Neural cell (in vitro differentiated cells): ENCODE measurements at regions not wholly inside any gene's neighbourhood (a gene's known extent, or its start where the extent isn't known, plus 50 kb on each side); places are given as distances from the start of the nearest gene placed in this dataset.

ENCODE experiments used
- H2AFZ ChIP-seq: fragments of 200-600, 300-800 bp; sonication (generic), shearing (Covaris generic); 2 replicates; pipeline ENCODE4 v1.6.0; 2014; ENCODE audit warnings: low read depth, mild to moderate bottlenecking, antibody characterized with exemption, low read length, moderate library complexity
- H3F3A ChIP-seq: fragments of 200-600 bp; shearing (Covaris generic); 2 replicates; pipeline ENCODE4 v1.6.1; 2016; ENCODE audit warnings: mild to moderate bottlenecking, moderate library complexity, mixed read lengths, antibody characterized with exemption, low read length; ENCODE audit not compliant: insufficient read depth, poor library complexity, severe bottlenecking
- H3K27ac ChIP-seq: fragments of 200-600, 300-800 bp; sonication (generic), shearing (Covaris generic); 2 replicates; pipeline ENCODE4 v1.5.1; 2014; ENCODE audit warnings: mild to moderate bottlenecking, low read length, moderate library complexity
- H3K27me3 ChIP-seq: fragments of 300-800, 200-600 bp; sonication (generic), shearing (Covaris generic); 2 replicates; pipeline ENCODE4 v1.6.0; 2014; ENCODE audit warnings: mild to moderate bottlenecking, low read depth, low read length, moderate library complexity; ENCODE audit not compliant: insufficient read depth
- H3K36me3 ChIP-seq: fragments of 300-800, 200-600 bp; sonication (generic), shearing (Covaris generic); 2 replicates; pipeline ENCODE4 v1.5.1; 2014; ENCODE audit warnings: mild to moderate bottlenecking, antibody characterized with exemption, low read length, moderate library complexity; ENCODE audit not compliant: insufficient read depth
- H3K4me2 ChIP-seq: fragments of 300-800, 200-600 bp; sonication (generic), shearing (Covaris generic); 2 replicates; pipeline ENCODE4 v1.6.0; 2014; ENCODE audit warnings: mild to moderate bottlenecking, low read length
- H3K4me3 ChIP-seq: fragments of 300-800, 200-600 bp; sonication (generic), shearing (Covaris generic); 2 replicates; pipeline ENCODE4 v1.5.1; 2014; ENCODE audit warnings: mild to moderate bottlenecking, low read length, moderate library complexity
- H3K79me2 ChIP-seq: fragments of 200-600 bp; shearing (Covaris generic); replicated peaks from 2 replicates; pipeline ENCODE4 v1.6.0; 2014; ENCODE audit warnings: mild to moderate bottlenecking, low read length, moderate library complexity; ENCODE audit not compliant: insufficient read depth
- H3K9ac ChIP-seq: fragments of 300-800, 200-600 bp; sonication (generic), shearing (Covaris generic); 2 replicates; pipeline ENCODE4 v1.6.1; 2016; ENCODE audit warnings: mild to moderate bottlenecking, low read length, mixed read lengths
- H3K9me2 ChIP-seq: fragments of 200-600 bp; shearing (Covaris generic); 2 replicates; pipeline ENCODE4 v1.6.1; 2016; ENCODE audit warnings: mild to moderate bottlenecking, low read length, mixed read lengths; ENCODE audit not compliant: insufficient read depth
- H3K9me3 ChIP-seq: fragments of 200-600, 300-800 bp; sonication (generic), shearing (Covaris generic); 2 replicates; pipeline ENCODE4 v1.6.1; 2016; ENCODE audit warnings: mild to moderate bottlenecking, mixed run types, low read length, moderate library complexity, mixed read lengths
- H4K20me1 ChIP-seq: fragments of 200-600 bp; shearing (Covaris generic); 2 replicates; pipeline ENCODE4 v1.6.1; 2016; ENCODE audit warnings: mild to moderate bottlenecking, mixed run types; ENCODE audit not compliant: insufficient read depth
- CTCF ChIP-seq: fragments of 450-650 bp; IDR thresholded peaks from 2 replicates; pipeline ENCODE4 v1.5.1; 2014; ENCODE audit warnings: antibody characterized with exemption, mild to moderate bottlenecking, moderate library complexity; ENCODE audit not compliant: poor library complexity, severe bottlenecking
- EP300 ChIP-seq: fragments of 450-650 bp; conservative IDR thresholded peaks from 2 replicates; pipeline ENCODE4 v1.6.1; 2014; ENCODE audit warnings: antibody characterized with exemption, mild to moderate bottlenecking, moderate library complexity; ENCODE audit not compliant: poor library complexity, severe bottlenecking
- EZH2 ChIP-seq: fragments of 200-600, 300-800 bp; shearing (Covaris generic), sonication (generic); IDR thresholded peaks from 2 replicates; pipeline ENCODE4 v1.6.1; 2014; ENCODE audit warnings: antibody characterized with exemption, low read length, borderline replicate concordance, mild to moderate bottlenecking; ENCODE audit not compliant: insufficient read depth, poor library complexity, severe bottlenecking
- MXI1 ChIP-seq: fragments of 450-650 bp; conservative IDR thresholded peaks from 2 replicates; pipeline ENCODE4 v1.6.1; 2014; ENCODE audit warnings: antibody characterized with exemption, mild to moderate bottlenecking; ENCODE audit not compliant: poor library complexity, severe bottlenecking
- POLR2AphosphoS5 ChIP-seq: IDR thresholded peaks from 2 replicates; pipeline ENCODE4 v1.6.1; 2012
- RAD21 ChIP-seq: fragments of 450-650 bp; conservative IDR thresholded peaks from 2 replicates; pipeline ENCODE4 v1.6.1; 2014; ENCODE audit warnings: antibody characterized with exemption, mild to moderate bottlenecking, moderate library complexity
- SMC3 ChIP-seq: fragments of 450-650 bp; conservative IDR thresholded peaks from 2 replicates; pipeline ENCODE4 v1.6.1; 2014; ENCODE audit warnings: antibody characterized with exemption, mild to moderate bottlenecking, moderate library complexity; ENCODE audit not compliant: poor library complexity
- TAF1 ChIP-seq: IDR thresholded peaks from 2 replicates; pipeline ENCODE4 v1.6.1; 2012; ENCODE audit warnings: low read depth
- TF ChIP-seq, protein P1 (sequence below): IDR thresholded peaks from 2 replicates; pipeline ENCODE4 v1.6.1; 2012; ENCODE audit warnings: borderline replicate concordance

DNA sequence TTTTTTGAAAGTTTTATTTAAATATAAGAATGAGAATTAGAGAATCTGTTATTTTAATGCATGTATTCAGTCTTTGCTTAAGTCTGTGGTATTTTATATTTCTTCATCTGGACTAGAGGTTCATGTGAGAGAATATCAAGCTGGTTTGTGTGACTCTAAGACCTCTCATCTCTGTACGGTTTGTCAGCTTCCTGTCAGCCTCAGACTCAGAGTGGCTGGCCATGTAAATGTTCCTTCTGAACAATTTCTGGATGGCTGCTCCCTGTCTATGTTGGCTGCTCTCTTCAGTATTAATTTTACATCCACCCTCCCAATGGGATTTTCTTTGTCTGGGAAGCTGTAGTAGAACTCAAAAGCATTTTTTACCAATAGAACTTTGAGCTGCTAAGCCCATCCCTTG is 225.3 kb upstream of the THUMPD2 start:
- Histone ChIP-seq H3K4me3 (no peak overlapping the region), H2AFZ (no peak overlapping the region), H3K79me2 (no peaks in the 10 kb centered on the region), H3K9me2 (no peaks in the 10 kb centered on the region), H3K27me3 (no peaks in the 10 kb centered on the region), H3K36me3 (no peaks in the 10 kb centered on the region), H3K27ac (no peak overlapping the region), H3K9ac (no peak overlapping the region), H3K4me2 (no peak overlapping the region), H3K9me3 (no peaks in the 10 kb centered on the region), H4K20me1 (no peaks in the 10 kb centered on the region), H3F3A (no peaks in the 10 kb centered on the region)
- no peak for TF ChIP-seq EZH2
- TF ChIP-seq TAF1 = no peak
- TF ChIP-seq, protein P1, sequence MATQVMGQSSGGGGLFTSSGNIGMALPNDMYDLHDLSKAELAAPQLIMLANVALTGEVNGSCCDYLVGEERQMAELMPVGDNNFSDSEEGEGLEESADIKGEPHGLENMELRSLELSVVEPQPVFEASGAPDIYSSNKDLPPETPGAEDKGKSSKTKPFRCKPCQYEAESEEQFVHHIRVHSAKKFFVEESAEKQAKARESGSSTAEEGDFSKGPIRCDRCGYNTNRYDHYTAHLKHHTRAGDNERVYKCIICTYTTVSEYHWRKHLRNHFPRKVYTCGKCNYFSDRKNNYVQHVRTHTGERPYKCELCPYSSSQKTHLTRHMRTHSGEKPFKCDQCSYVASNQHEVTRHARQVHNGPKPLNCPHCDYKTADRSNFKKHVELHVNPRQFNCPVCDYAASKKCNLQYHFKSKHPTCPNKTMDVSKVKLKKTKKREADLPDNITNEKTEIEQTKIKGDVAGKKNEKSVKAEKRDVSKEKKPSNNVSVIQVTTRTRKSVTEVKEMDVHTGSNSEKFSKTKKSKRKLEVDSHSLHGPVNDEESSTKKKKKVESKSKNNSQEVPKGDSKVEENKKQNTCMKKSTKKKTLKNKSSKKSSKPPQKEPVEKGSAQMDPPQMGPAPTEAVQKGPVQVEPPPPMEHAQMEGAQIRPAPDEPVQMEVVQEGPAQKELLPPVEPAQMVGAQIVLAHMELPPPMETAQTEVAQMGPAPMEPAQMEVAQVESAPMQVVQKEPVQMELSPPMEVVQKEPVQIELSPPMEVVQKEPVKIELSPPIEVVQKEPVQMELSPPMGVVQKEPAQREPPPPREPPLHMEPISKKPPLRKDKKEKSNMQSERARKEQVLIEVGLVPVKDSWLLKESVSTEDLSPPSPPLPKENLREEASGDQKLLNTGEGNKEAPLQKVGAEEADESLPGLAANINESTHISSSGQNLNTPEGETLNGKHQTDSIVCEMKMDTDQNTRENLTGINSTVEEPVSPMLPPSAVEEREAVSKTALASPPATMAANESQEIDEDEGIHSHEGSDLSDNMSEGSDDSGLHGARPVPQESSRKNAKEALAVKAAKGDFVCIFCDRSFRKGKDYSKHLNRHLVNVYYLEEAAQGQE = no peak
- no peak for TF ChIP-seq SMC3
- TF ChIP-seq RAD21 = no peak
- no peak for TF ChIP-seq EP300
- TF ChIP-seq POLR2AphosphoS5 = no peak
- TF ChIP-seq MXI1 = no peak
- no peak for TF ChIP-seq CTCF

GRCh38 chr2:40002339-40002738 is 223.3 kb upstream of the THUMPD2 start:
- no peaks in the 10 kb centered on the region for H4K20me1 ChIP-seq
- no peaks in the 10 kb centered on the region for H3K79me2 ChIP-seq
- H3K36me3 ChIP-seq = no peaks in the 10 kb centered on the region
- no peaks in the 10 kb centered on the region for H3K27me3 ChIP-seq
- H3K9ac ChIP-seq = no peak overlapping the region
- H3K27ac ChIP-seq = no peak overlapping the region
- H3K9me2 ChIP-seq = no peaks in the 10 kb centered on the region
- no peak overlapping the region for H3K4me2 ChIP-seq
- H3K4me3 ChIP-seq = no peak overlapping the region
- TF ChIP-seq SMC3 (no peak), EP300 (no peak), EZH2 (no peak)
- TF ChIP-seq, protein P1 = no peak
- no peak overlapping the region for H2AFZ ChIP-seq
- H3F3A ChIP-seq = no peaks in the 10 kb centered on the region
- no peaks in the 10 kb centered on the region for H3K9me3 ChIP-seq
